GM23248 (cell line): ENCODE measurements at regions not wholly inside any gene's neighbourhood (a gene's known extent, or its start where the extent isn't known, plus 50 kb on each side); places are given as distances from the start of the nearest gene placed in this dataset.

Experiments
- DNase-seq: peaks from one replicate; pipeline ENCODE4 v3.0.0-alpha.2; 2015
- H2AFZ ChIP-seq: fragments of 200-600 bp; sonication (generic); 2 replicates; pipeline ENCODE4 v1.6.1; 2016; ENCODE audit warnings: antibody characterized with exemption
- H3F3A ChIP-seq: fragments of 200-600 bp; sonication (generic); 2 replicates; pipeline ENCODE4 v1.6.1; 2016; ENCODE audit warnings: mild to moderate bottlenecking, antibody characterized with exemption, mixed run types; ENCODE audit not compliant: insufficient read depth
- H3K27ac ChIP-seq: fragments of 200-600 bp; sonication (generic); 2 replicates; pipeline ENCODE4 v1.5.1; 2016; ENCODE audit warnings: mild to moderate bottlenecking
- H3K27me3 ChIP-seq: fragments of 200-600 bp; sonication (generic); replicated peaks from 2 replicates; pipeline ENCODE4 v1.6.1; 2016; ENCODE audit warnings: mild to moderate bottlenecking; ENCODE audit not compliant: insufficient read depth
- H3K36me3 ChIP-seq: fragments of 200-600 bp; sonication (generic); 2 replicates; pipeline ENCODE4 v1.6.1; 2016; ENCODE audit warnings: low read depth, mild to moderate bottlenecking
- H3K4me1 ChIP-seq: fragments of 200-600 bp; sonication (generic); 2 replicates; pipeline ENCODE4 v1.6.1; 2016; ENCODE audit warnings: mild to moderate bottlenecking; ENCODE audit not compliant: insufficient read depth
- H3K4me2 ChIP-seq: fragments of 200-600 bp; sonication (generic); one replicate; pipeline ENCODE4 v1.6.1; 2016; ENCODE audit warnings: mild to moderate bottlenecking; ENCODE audit not compliant: unreplicated experiment
- H3K4me3 ChIP-seq: fragments of 200-600 bp; sonication (generic); 2 replicates; pipeline ENCODE4 v1.5.1; 2016; ENCODE audit warnings: mild to moderate bottlenecking
- H3K79me2 ChIP-seq: fragments of 200-600 bp; sonication (generic); 2 replicates; pipeline ENCODE4 v1.6.1; 2016; ENCODE audit warnings: mild to moderate bottlenecking; ENCODE audit not compliant: insufficient read depth
- H3K9ac ChIP-seq: fragments of 200-600 bp; sonication (generic); 2 replicates; pipeline ENCODE4 v1.6.1; 2016; ENCODE audit warnings: mild to moderate bottlenecking
- H3K9me2 ChIP-seq: fragments of 200-600 bp; sonication (generic); 2 replicates; pipeline ENCODE4 v1.6.1; 2016; ENCODE audit warnings: mixed run types, mild to moderate bottlenecking, moderate library complexity; ENCODE audit not compliant: insufficient read depth
- H3K9me3 ChIP-seq: fragments of 200-600 bp; sonication (generic); one replicate; pipeline ENCODE4 v1.6.1; 2017; ENCODE audit warnings: low read depth
- H4K20me1 ChIP-seq: fragments of 200-600 bp; sonication (generic); 2 replicates; pipeline ENCODE4 v1.6.0; 2016; ENCODE audit not compliant: insufficient read depth
- EZH2 ChIP-seq: fragments of 200-600 bp; sonication (generic); IDR thresholded peaks from 2 replicates; pipeline ENCODE4 v1.6.1; 2018; ENCODE audit warnings: antibody characterized with exemption, mild to moderate bottlenecking; ENCODE audit not compliant: insufficient read depth, poor library complexity, severe bottlenecking
- EZH2phosphoT487 ChIP-seq: fragments of 200-600 bp; sonication (generic); IDR thresholded peaks from 2 replicates; pipeline ENCODE4 v1.6.1; 2018; ENCODE audit warnings: antibody characterized with exemption, moderate library complexity, mild to moderate bottlenecking, low read depth; ENCODE audit not compliant: insufficient read depth
- WGBS, 2 experiments: methylation state at CpG; one replicate each; pipeline ENCODE4 v1.1.6; 2015 to 2017; ENCODE audit warnings: low lambda C conversion rate in 2 of 2, low coverage in 1 of 2; ENCODE audit errors: missing lambda C conversion rate in 2 of 2; 5-methylcytosine and 5-hydroxymethylcytosine counted together
- in situ Hi-C: fragments of 300-500 bp; cut with MboI; formaldehyde crosslinking; loops from 2 replicates; pipeline ENCODE4 v1.15.0; 2020

- H2AFZ ChIP-seq, result no peak overlapping the region
- H3K36me3 ChIP-seq, result no peaks in the 10 kb centered on the region
- no peaks in the 10 kb centered on the region for H3K9me2 ChIP-seq
- H3K27me3 ChIP-seq, result no peaks in the 10 kb centered on the region; the same call in none of the 2 replicates
- in situ Hi-C loops, result loop anchor here (10.0 kb wide), 1 partner anchor 591 kb away; no protein-coding TSS in a partner anchor
- H3K9me3 ChIP-seq, result no peaks in the 10 kb centered on the region
- no peaks in the 10 kb centered on the region for H3F3A ChIP-seq
- H3K9ac ChIP-seq, result no peak overlapping the region
- H3K4me1 ChIP-seq, result no peaks in the 10 kb centered on the region
- H3K79me2 ChIP-seq, result no peaks in the 10 kb centered on the region
- WGBS, 2 experiments, result 73 to 84% methylated on average over 5 of the region's 5 CpGs
- no peak overlapping the region for H3K27ac ChIP-seq
- no peak for TF ChIP-seq EZH2phosphoT487
- no peak for TF ChIP-seq EZH2
- H3K4me2 ChIP-seq, result no peak overlapping the region
- no peaks in the 10 kb centered on the region for H4K20me1 ChIP-seq
- no peak overlapping the region for H3K4me3 ChIP-seq
- no peak for DNase-seq
These were observed 211.7 kb downstream of the SP3 start for GRCh38 chr2:173753441-173753840.

DNA sequence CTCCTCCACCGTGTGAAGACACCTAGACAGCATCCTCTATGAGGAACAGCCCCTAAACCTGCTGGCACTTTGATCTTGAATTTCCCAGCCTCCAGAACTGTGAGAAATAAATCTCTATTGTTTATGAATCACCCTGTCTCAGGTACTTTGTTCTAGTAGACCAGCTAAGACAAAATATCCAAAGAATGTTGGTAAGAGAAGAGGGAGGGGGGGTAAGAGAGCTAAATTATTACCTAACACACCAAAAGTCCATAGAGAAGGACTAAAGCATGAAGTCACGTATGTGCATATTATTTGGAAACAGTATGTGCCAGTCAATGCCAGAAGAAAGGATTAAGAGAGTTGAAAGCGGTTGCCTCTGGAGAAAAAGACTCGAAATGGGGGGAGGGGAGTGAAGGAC lies 211.0 kb downstream of the SP3 start:
- H2AFZ ChIP-seq, result no peak overlapping the region
- WGBS, 2 experiments, result 61 to 65% methylated on average over 4 of the region's 4 CpGs
- no peak overlapping the region for H3K27ac ChIP-seq
- no peaks in the 10 kb centered on the region for H3K79me2 ChIP-seq
- no peak overlapping the region for H3K4me2 ChIP-seq
- H3K27me3 ChIP-seq, result no peaks in the 10 kb centered on the region; the same call in none of the 2 replicates
- no peak for DNase-seq
- no peaks in the 10 kb centered on the region for H3K9me2 ChIP-seq
- TF ChIP-seq EZH2phosphoT487 (no peak), EZH2 (no peak)
- no peaks in the 10 kb centered on the region for H3K36me3 ChIP-seq
- in situ Hi-C loops, result loop anchor here (10.0 kb wide), 1 partner anchor 591 kb away; no protein-coding TSS in a partner anchor
- H3K9me3 ChIP-seq, result no peaks in the 10 kb centered on the region
- no peaks in the 10 kb centered on the region for H3K4me1 ChIP-seq
- no peak overlapping the region for H3K4me3 ChIP-seq
- no peaks in the 10 kb centered on the region for H4K20me1 ChIP-seq
- no peaks in the 10 kb centered on the region for H3F3A ChIP-seq
- H3K9ac ChIP-seq, result no peak overlapping the region

DNA sequence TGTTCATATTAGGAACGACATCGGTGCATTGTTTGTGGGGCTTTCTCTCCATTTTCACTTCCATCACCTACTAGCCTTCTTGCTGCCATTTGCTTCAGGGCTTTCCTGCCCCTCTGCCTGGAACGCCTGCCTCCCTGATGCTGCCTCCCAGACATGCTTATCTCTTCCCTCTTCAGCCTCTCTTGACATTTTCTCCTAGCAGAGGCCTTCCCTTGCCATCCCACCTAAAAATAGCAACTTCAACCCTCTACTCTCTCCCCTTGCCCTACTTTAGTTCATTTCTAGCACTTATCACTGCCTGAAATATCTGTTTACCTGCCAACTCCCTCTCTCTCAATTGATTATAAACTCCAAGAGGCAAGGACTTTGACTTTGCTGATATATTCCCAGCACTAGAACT lies 210.3 kb downstream of the SP3 start:
- Histone ChIP-seq H3K4me2 (no peak overlapping the region), H3K9me2 (no peaks in the 10 kb centered on the region), H3K79me2 (no peaks in the 10 kb centered on the region), H2AFZ (no peak overlapping the region), H3K36me3 (no peaks in the 10 kb centered on the region), H4K20me1 (no peaks in the 10 kb centered on the region), H3K27me3 (no peaks in the 10 kb centered on the region; the same call in none of the 2 replicates), H3K4me3 (no peak overlapping the region), H3K27ac (no peak overlapping the region), H3K9ac (no peak overlapping the region), H3F3A (no peaks in the 10 kb centered on the region), H3K9me3 (no peaks in the 10 kb centered on the region), H3K4me1 (no peaks in the 10 kb centered on the region)
- TF ChIP-seq EZH2 (no peak), EZH2phosphoT487 (no peak)
- in situ Hi-C loops, result loop anchor here (10.0 kb wide), 1 partner anchor 590 kb away; no protein-coding TSS in a partner anchor
- DNase-seq, result no peak
- 78 to 85% methylated on average over 3 of the region's 3 CpGs for WGBS, 2 experiments

GRCh38 chr2:173755798-173756197 lies 209.4 kb downstream of the SP3 start:
- no peaks in the 10 kb centered on the region for H3K9me3 ChIP-seq
- no peak overlapping the region for H3K9ac ChIP-seq
- no peaks in the 10 kb centered on the region for H3K9me2 ChIP-seq
- H3F3A ChIP-seq, result no peaks in the 10 kb centered on the region
- in situ Hi-C loops, result loop anchor here (10.0 kb wide), 1 partner anchor 589 kb away; no protein-coding TSS in a partner anchor
- no peak overlapping the region for H3K4me3 ChIP-seq
- no peaks in the 10 kb centered on the region for H3K36me3 ChIP-seq
- H3K27ac ChIP-seq, result no peak overlapping the region
- no peaks in the 10 kb centered on the region for H4K20me1 ChIP-seq
- H3K79me2 ChIP-seq, result no peaks in the 10 kb centered on the region
- H2AFZ ChIP-seq, result no peak overlapping the region
- no peak overlapping the region for H3K4me2 ChIP-seq
- no peaks in the 10 kb centered on the region; the same call in none of the 2 replicates for H3K27me3 ChIP-seq
- no peaks in the 10 kb centered on the region for H3K4me1 ChIP-seq
- TF ChIP-seq EZH2 (no peak), EZH2phosphoT487 (no peak)
- WGBS, 2 experiments, result 93 to 100% methylated on average over 2 of the region's 2 CpGs
- DNase-seq, result no peak

DNA sequence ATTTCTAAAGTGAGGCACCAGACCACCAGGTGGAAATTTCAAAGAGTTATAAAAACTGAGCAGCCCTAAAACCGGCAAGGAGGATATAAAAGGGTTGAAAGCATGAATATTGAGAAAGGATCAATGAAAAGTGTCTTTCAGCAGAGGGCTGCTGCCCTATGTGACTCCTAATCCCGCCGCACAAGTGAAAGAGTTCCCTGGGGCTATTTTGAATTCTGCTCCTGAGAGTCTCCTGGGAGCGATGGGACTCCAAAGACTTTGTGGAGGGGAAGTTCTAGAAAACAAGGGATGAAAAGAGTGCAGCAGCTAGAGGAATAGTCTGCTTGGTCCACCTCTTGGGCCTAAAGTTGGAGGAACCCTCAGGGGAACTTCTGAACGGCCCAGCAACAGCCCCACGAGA lies 205.2 kb downstream of the SP3 start:
- DNase-seq, result no peak
- H3K79me2 ChIP-seq, result no peaks in the 10 kb centered on the region
- H3K36me3 ChIP-seq, result no peaks in the 10 kb centered on the region
- H2AFZ ChIP-seq, result no peak overlapping the region
- H3K4me3 ChIP-seq, result no peak overlapping the region
- H3K4me1 ChIP-seq, result no peaks in the 10 kb centered on the region
- no peaks in the 10 kb centered on the region for H3K9me3 ChIP-seq
- H3K27ac ChIP-seq, result no peak overlapping the region
- no peaks in the 10 kb centered on the region for H4K20me1 ChIP-seq
- H3K4me2 ChIP-seq, result no peak overlapping the region
- in situ Hi-C loops, result loop anchor here (10.0 kb wide), 1 partner anchor 585 kb away; no protein-coding TSS in a partner anchor
- H3F3A ChIP-seq, result no peaks in the 10 kb centered on the region
- TF ChIP-seq EZH2 (no peak), EZH2phosphoT487 (no peak)
- 79 to 82% methylated on average over 6 of the region's 6 CpGs for WGBS, 2 experiments
- no peak overlapping the region for H3K9ac ChIP-seq
- no peaks in the 10 kb centered on the region for H3K9me2 ChIP-seq
- H3K27me3 ChIP-seq, result no peaks in the 10 kb centered on the region; the same call in 1 of the 2 replicates
